ENCODE measurements at regions not wholly inside any gene's neighbourhood (a gene's known extent, or its start where the extent isn't known, plus 50 kb on each side); places are given as distances from the start of the nearest gene placed in this dataset.

GRCh38 chr21:27060190-27060589 is 93.3 kb upstream of the ADAMTS5 start:
- no peaks in the 10 kb centered on the region for H4K20me1 ChIP-seq (ENCODE audit: insufficient read depth, low read length, poor library complexity, severe bottlenecking)
- H3K79me2 ChIP-seq (ENCODE audit: insufficient read depth, low read length) = no peaks in the 10 kb centered on the region
- H3K36me3 ChIP-seq (ENCODE audit: insufficient read depth, low read length) = no peaks in the 10 kb centered on the region
- no peaks in the 10 kb centered on the region for H3K27me3 ChIP-seq (ENCODE audit: insufficient read depth, low read length, poor library complexity, severe bottlenecking)
- no peaks in the 10 kb centered on the region for H3F3A ChIP-seq (ENCODE audit: low read depth)
- no peak overlapping the region for H3K4me3 ChIP-seq (ENCODE audit: low read length, poor library complexity, severe bottlenecking)
- 0 out of 2 replicates have a peak, but pooled peaks cover 3% of the 10 kb centered on the region for H3K9me3 ChIP-seq (ENCODE audit: insufficient read depth, low read depth, low read length)
- no peaks in the 10 kb centered on the region for H3K4me1 ChIP-seq (ENCODE audit: insufficient read depth, low read length, poor library complexity, severe bottlenecking)
- no peak overlapping the region for H3K9ac ChIP-seq (ENCODE audit: low read depth, low read length, poor library complexity, severe bottlenecking)
- TF ChIP-seq EZH2phosphoT487 (IDR thresholded peaks at IDR 0.05; ENCODE audit: borderline replicate concordance) (no peak), CTCF (conservative IDR thresholded peaks at IDR 0.05; ENCODE audit: low read length) (no peak)
- H3K4me2 ChIP-seq (ENCODE audit: low read depth, low read length, poor library complexity, severe bottlenecking) = no peak overlapping the region
- H3K9me2 ChIP-seq (replicated peaks; ENCODE audit: low read depth, low read length) = no peaks in the 10 kb centered on the region
- H2AFZ ChIP-seq (ENCODE audit: low read length) = no peak overlapping the region

- TF ChIP-seq CTCF (conservative IDR thresholded peaks at IDR 0.05; ENCODE audit: low read length) (no peak), EZH2phosphoT487 (IDR thresholded peaks at IDR 0.05; ENCODE audit: borderline replicate concordance) (no peak)
- 0 out of 2 replicates have a peak, but pooled peaks cover 3% of the 10 kb centered on the region for H3K9me3 ChIP-seq (ENCODE audit: insufficient read depth, low read depth, low read length)
Observed at GRCh38 chr21:27058673-27059605, 92.1 kb upstream of the ADAMTS5 start.

GRCh38 chr21:27057997-27058396 is 91.1 kb upstream of the ADAMTS5 start:
- Histone ChIP-seq H3F3A (ENCODE audit: low read depth) (no peaks in the 10 kb centered on the region), H3K79me2 (ENCODE audit: insufficient read depth, low read length) (no peaks in the 10 kb centered on the region), H3K4me1 (ENCODE audit: insufficient read depth, low read length, poor library complexity, severe bottlenecking) (no peaks in the 10 kb centered on the region), H2AFZ (ENCODE audit: low read length) (no peak overlapping the region), H3K4me3 (ENCODE audit: low read length, poor library complexity, severe bottlenecking) (no peak overlapping the region), H3K9ac (ENCODE audit: low read depth, low read length, poor library complexity, severe bottlenecking) (no peak overlapping the region), H3K4me2 (ENCODE audit: low read depth, low read length, poor library complexity, severe bottlenecking) (no peak overlapping the region), H3K9me2 (replicated peaks; ENCODE audit: low read depth, low read length) (no peaks in the 10 kb centered on the region), H3K27me3 (ENCODE audit: insufficient read depth, low read length, poor library complexity, severe bottlenecking) (no peaks in the 10 kb centered on the region), H3K36me3 (ENCODE audit: insufficient read depth, low read length) (no peaks in the 10 kb centered on the region), H4K20me1 (ENCODE audit: insufficient read depth, low read length, poor library complexity, severe bottlenecking) (no peaks in the 10 kb centered on the region), H3K9me3 (ENCODE audit: insufficient read depth, low read depth, low read length) (0 out of 2 replicates have a peak, but pooled peaks cover 3% of the 10 kb centered on the region)
- no peak for TF ChIP-seq CTCF (conservative IDR thresholded peaks at IDR 0.05; ENCODE audit: low read length)
- TF ChIP-seq EZH2phosphoT487 (IDR thresholded peaks at IDR 0.05; ENCODE audit: borderline replicate concordance) = no peak

More at GRCh38 chr21:27058673-27059605, 92.1 kb upstream of the ADAMTS5 start:
- H2AFZ ChIP-seq (ENCODE audit: low read length) = no peak overlapping the region
- no peaks in the 10 kb centered on the region for H3K9me2 ChIP-seq (replicated peaks; ENCODE audit: low read depth, low read length)
- no peaks in the 10 kb centered on the region for H4K20me1 ChIP-seq (ENCODE audit: insufficient read depth, low read length, poor library complexity, severe bottlenecking)
- no peaks in the 10 kb centered on the region for H3F3A ChIP-seq (ENCODE audit: low read depth)
- H3K36me3 ChIP-seq (ENCODE audit: insufficient read depth, low read length) = no peaks in the 10 kb centered on the region
- no peaks in the 10 kb centered on the region for H3K4me1 ChIP-seq (ENCODE audit: insufficient read depth, low read length, poor library complexity, severe bottlenecking)
- H3K9ac ChIP-seq (ENCODE audit: low read depth, low read length, poor library complexity, severe bottlenecking) = no peak overlapping the region
- no peaks in the 10 kb centered on the region for H3K27me3 ChIP-seq (ENCODE audit: insufficient read depth, low read length, poor library complexity, severe bottlenecking)
- no peaks in the 10 kb centered on the region for H3K79me2 ChIP-seq (ENCODE audit: insufficient read depth, low read length)
- H3K4me3 ChIP-seq (ENCODE audit: low read length, poor library complexity, severe bottlenecking) = no peak overlapping the region
- H3K4me2 ChIP-seq (ENCODE audit: low read depth, low read length, poor library complexity, severe bottlenecking) = no peak overlapping the region

Measured in Loucy (cell line).